A549 (cell line): ENCODE measurements at regions not wholly inside any gene's neighbourhood (a gene's known extent, or its start where the extent isn't known, plus 50 kb on each side); places are given as distances from the start of the nearest gene placed in this dataset.
A peak's percentile ranks its signal among the peaks of the same experiment; 100 is the strongest.

ENCODE experiments used
- ATAC-seq, 2 experiments: fragments of 200-7000 bp in 1 of 2; fragments of >200 bp in 1 of 2; cut with Nextera tagmentation in 1 of 2; cut with Tn5 transposase in 1 of 2; 3 replicates each; pipeline versions ENCODE4 v1.8.0 to v1.9.1; 2018 to 2020; ENCODE audit warnings: mild to moderate bottlenecking in 1 of 2, moderate library complexity in 1 of 2
- CTCF ChIA-PET: fragments of 300-600 bp; sonication (Branson Sonifier 250); formaldehyde crosslinking; extraction: SDS; loops from one replicate; lab custom pipeline; 2021; ENCODE audit warnings: antibody characterized with exemption, inconsistent platforms; lab: Yijun Ruan, JAX
- POLR2A ChIA-PET: fragments of 350-600 bp; formaldehyde crosslinking; extraction: SDS; loops from one replicate; lab custom pipeline; 2021; ENCODE audit warnings: antibody characterized with exemption, inconsistent platforms; lab: Yijun Ruan, JAX
- DNase-seq, 2 experiments: peaks; one replicate each; pipeline versions ENCODE4 v3.0.0 to v3.0.0-alpha.2; 2011 to 2016; ENCODE audit warnings: low read depth in 1 of 2, low spot score in 1 of 2
- FAIRE-seq: peaks from 2 replicates; lab custom pipeline; 2011; peaks lifted over from hg19 to GRCh38; lab: Jason Lieb, UNC
- H3K27ac ChIP-seq, 2 experiments: fragments of >200 bp; sonication (Bioruptor Twin); formaldehyde crosslinking; 3 replicates each; pipeline ENCODE4 v1.5.1; 2016 to 2017
- H3K4me1 ChIP-seq: fragments of >200 bp; sonication (Bioruptor Twin); formaldehyde crosslinking; 3 replicates; pipeline ENCODE4 v1.6.1; 2016
- H3K4me2 ChIP-seq: fragments of >200 bp; sonication (Bioruptor Twin); formaldehyde crosslinking; 3 replicates; pipeline ENCODE4 v1.6.1; 2016
- H3K4me3 ChIP-seq: fragments of >200 bp; sonication (Bioruptor Twin); formaldehyde crosslinking; 3 replicates; pipeline ENCODE4 v1.5.1; 2016
- H3K9me3 ChIP-seq: fragments of >200 bp; sonication (Bioruptor Twin); formaldehyde crosslinking; 3 replicates; pipeline ENCODE4 v1.6.1; 2016
- BCL3 ChIP-seq: fragments of >200 bp; sonication (Bioruptor Twin); formaldehyde crosslinking; IDR thresholded peaks from 3 replicates; pipeline ENCODE4 v1.6.1; 2016
- CBX2 ChIP-seq: fragments of 200-600 bp; sonication (generic); IDR thresholded peaks from 2 replicates; pipeline ENCODE4 v1.6.1; 2016; ENCODE audit warnings: low read depth, mild to moderate bottlenecking, borderline replicate concordance
- FOSL2 ChIP-seq, 2 experiments: fragments of 450-650 bp in 1 of 2; fragments of >200 bp in 1 of 2; sonication (Bioruptor Twin) in 1 of 2; formaldehyde crosslinking; IDR thresholded peaks; 2 replicates each; pipeline versions ENCODE4 v1.5.0 to v1.6.1; 2016 to 2020; ENCODE audit warnings: mild to moderate bottlenecking in 1 of 2, moderate library complexity in 1 of 2
- HOXB13 ChIP-seq: fragments of 250-450 bp; sonication (Bioruptor Pico); IDR thresholded peaks from 2 replicates; pipeline ENCODE4 v1.5.0; 2020; ENCODE audit warnings: low read depth, mild to moderate bottlenecking, moderate library complexity
- JUN ChIP-seq, 2 experiments: fragments of >200 bp; sonication (Bioruptor Twin); formaldehyde crosslinking; IDR thresholded peaks; 2 replicates in 1 of 2; 3 replicates in 1 of 2; pipeline ENCODE4 v1.6.1; 2016 to 2017
- JUNB ChIP-seq: fragments of >200 bp; sonication (Bioruptor Twin); formaldehyde crosslinking; IDR thresholded peaks from 2 replicates; pipeline ENCODE4 v1.6.1; 2016
- KDM5A ChIP-seq: fragments of 200-600 bp; sonication (generic); IDR thresholded peaks from 2 replicates; pipeline ENCODE4 v1.6.1; 2016; ENCODE audit warnings: antibody characterized with exemption, mild to moderate bottlenecking
- MAFK ChIP-seq: fragments of 450-650 bp; IDR thresholded peaks from 2 replicates; pipeline ENCODE4 v1.6.1; 2014; ENCODE audit not compliant: partially characterized antibody
- MAX ChIP-seq: IDR thresholded peaks from 2 replicates; pipeline ENCODE4 v1.6.1; 2012
- NFE2L2 ChIP-seq: fragments of 150-350 bp; conservative IDR thresholded peaks from 2 replicates; pipeline ENCODE4 v1.6.1; 2014; ENCODE audit warnings: low read length
- RAD21 ChIP-seq, 2 experiments: fragments of >200 bp in 1 of 2; sonication (Bioruptor Twin) in 1 of 2; formaldehyde crosslinking in 1 of 2; IDR thresholded peaks in 1 of 2; conservative IDR thresholded peaks in 1 of 2; 2 replicates in 1 of 2; 3 replicates in 1 of 2; pipeline ENCODE4 v1.6.1; 2012 to 2018; ENCODE audit warnings: inconsistent platforms in 1 of 2
- ZFP36 ChIP-seq: fragments of 450-650 bp; IDR thresholded peaks from 2 replicates; pipeline ENCODE4 v1.6.1; 2014; ENCODE audit warnings: borderline replicate concordance; ENCODE audit not compliant: partially characterized antibody
- WGBS: methylation state at CpG from one replicate; pipeline ENCODE4 v1.1.6; 2017; ENCODE audit errors: missing lambda C conversion rate; 5-methylcytosine and 5-hydroxymethylcytosine counted together
- TF ChIP-seq, protein P1 (sequence below): fragments of 450-650 bp; IDR thresholded peaks from 2 replicates; pipeline ENCODE4 v1.6.1; 2014; ENCODE audit warnings: antibody characterized with exemption

- TF ChIP-seq MAFK, result peak; percentile 36
- peak in 1 of 2 experiments; percentile 33; a peak in 1 of 5 replicates for TF ChIP-seq JUN (IDR thresholded peaks at IDR 0.05)
- TF ChIP-seq RAD21 (conservative IDR thresholded peaks at IDR 0.05 in 1 of 2, IDR thresholded peaks at IDR 0.05 in 1 of 2), result 0 out of 5 replicates have a peak, but pooled peaks of 1 of the 2 experiments have one; percentile 29
- TF ChIP-seq JUNB, result peak; percentile 47
- peak; percentile 46; the same call in 1 of the 2 replicates for TF ChIP-seq MAX
- TF ChIP-seq FOSL2 (IDR thresholded peaks at IDR 0.05), result peak; percentile 45
- peak; percentile 56; the same call in 1 of the 2 replicates for TF ChIP-seq FOSL2 (CRISPR knock-in tag; IDR thresholded peaks at IDR 0.05)
- TF ChIP-seq, protein P1, sequence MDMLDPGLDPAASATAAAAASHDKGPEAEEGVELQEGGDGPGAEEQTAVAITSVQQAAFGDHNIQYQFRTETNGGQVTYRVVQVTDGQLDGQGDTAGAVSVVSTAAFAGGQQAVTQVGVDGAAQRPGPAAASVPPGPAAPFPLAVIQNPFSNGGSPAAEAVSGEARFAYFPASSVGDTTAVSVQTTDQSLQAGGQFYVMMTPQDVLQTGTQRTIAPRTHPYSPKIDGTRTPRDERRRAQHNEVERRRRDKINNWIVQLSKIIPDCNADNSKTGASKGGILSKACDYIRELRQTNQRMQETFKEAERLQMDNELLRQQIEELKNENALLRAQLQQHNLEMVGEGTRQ, result 0 out of 2 replicates have a peak, but pooled peaks have one; percentile 5
- TF ChIP-seq CBX2, result no peak
- no peak for TF ChIP-seq BCL3
- TF ChIP-seq, all 56 proteins: peak for 7
- WGBS, result 10% methylated on average over 17 of the region's 17 CpGs
- Histone ChIP-seq H3K4me1 (peaks cover 45% of the 10 kb centered on the region), H3K4me2 (peak overlapping the region; percentile 68), H3K27ac (peak overlapping the region; percentile 74 to 89), H3K9me3 (no peaks in the 10 kb centered on the region; the same call in 2 of the 3 replicates), H3K4me3 (no peak overlapping the region)
- ATAC-seq, result peak; percentile 75 to 80
- FAIRE-seq, result no peak
- POLR2A ChIA-PET, result no interaction called here
- CTCF ChIA-PET, result interaction anchor here (0.5 kb wide), 1 partner anchor 487 kb away, joined by 3 read pairs; no protein-coding TSS in a partner anchor
- DNase-seq, result peak; percentile 53 to 58
Observed at GRCh38 chr6:14732844-14733757, 512.8 kb upstream of the JARID2 start.

DNA sequence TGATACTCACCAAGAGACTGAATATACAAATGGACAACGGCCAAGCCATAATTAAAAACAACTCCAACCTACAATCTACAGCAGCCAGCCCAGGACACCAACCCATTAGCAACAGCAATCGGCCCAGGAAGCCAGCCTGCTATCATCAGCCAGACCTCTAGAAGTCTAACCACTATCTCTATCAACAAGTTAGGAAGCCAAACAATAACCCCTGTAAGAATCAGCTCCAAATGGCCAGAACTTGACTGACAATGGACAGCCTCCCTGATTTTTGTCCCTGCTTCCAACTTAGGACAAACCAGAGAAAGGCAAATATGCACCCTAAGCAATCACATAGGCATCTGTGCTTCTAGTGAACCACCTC lies 511.8 kb upstream of the JARID2 start:
- Histone ChIP-seq H3K9me3 (no peaks in the 10 kb centered on the region; the same call in 2 of the 3 replicates), H3K4me2 (no peak overlapping the region), H3K4me1 (peaks cover 37% of the 10 kb centered on the region), H3K27ac (peak overlapping the region; percentile 74 to 89), H3K4me3 (no peak overlapping the region)
- no peak for TF ChIP-seq KDM5A
- 94% methylated on average over 2 of the region's 2 CpGs for WGBS
- DNase-seq, result no peak
- ATAC-seq, result no peak
- POLR2A ChIA-PET, result no interaction called here
- FAIRE-seq, result no peak
- CTCF ChIA-PET, result no interaction called here

- CTCF ChIA-PET, result no interaction called here
- DNase-seq, result peak in 1 of 2 experiments; percentile 18
- no peak for FAIRE-seq
- Histone ChIP-seq H3K9me3 (no peaks in the 10 kb centered on the region; the same call in 2 of the 3 replicates), H3K4me1 (peaks cover 37% of the 10 kb centered on the region), H3K4me2 (peak overlapping the region; percentile 23; the same call in 2 of the 3 replicates), H3K4me3 (no peak overlapping the region), H3K27ac (peak overlapping the region; percentile 74 to 89)
- POLR2A ChIA-PET, result no interaction called here
- TF ChIP-seq HOXB13 (CRISPR knock-in tag) (no peak), ZFP36 (no peak), MAFK (peak; percentile 82), NFE2L2 (peak; percentile 66)
- no peak for ATAC-seq
- 60% methylated on average over 5 of the region's 5 CpGs for WGBS
Observed at GRCh38 chr6:14734416-14735340, 511.2 kb upstream of the JARID2 start.
